Lung (tissue), 11 donors: ENCODE measurements at regions not wholly inside any gene's neighbourhood (a gene's known extent, or its start where the extent isn't known, plus 50 kb on each side); places are given as distances from the start of the nearest gene placed in this dataset.
A peak's percentile ranks its signal among the peaks of the same experiment; 100 is the strongest.

Source experiments
- ATAC-seq: fragments of 200-7000 bp; cut with Tn5 transposase; one replicate; pipeline ENCODE4 v1.9.1; 2020; ENCODE audit warnings: moderate number of reproducible peaks; ENCODE audit not compliant: insufficient read depth, low FRiP score
- DNase-seq, 3 donors: peaks; one replicate each; pipeline ENCODE4 v3.0.0-alpha.2; 2013 to 2017
- H3K27ac ChIP-seq, 2 donors: one replicate each; pipeline ENCODE4 v1.5.1; 2013; ENCODE audit warnings: mild to moderate bottlenecking in 2 of 2, moderate library complexity in 2 of 2, control low read depth in 1 of 2, inconsistent platforms in 1 of 2, low read depth in 1 of 2, low read length in 1 of 2
- H3K27me3 ChIP-seq, 3 donors: one replicate each; pipeline ENCODE4 v1.5.1; 2013; ENCODE audit warnings: low read length in 2 of 3; ENCODE audit not compliant: control insufficient read depth in 3 of 3, insufficient read depth in 3 of 3
- H3K36me3 ChIP-seq, 4 donors: one replicate each; pipeline ENCODE4 v1.5.1; 2013; ENCODE audit warnings: low read length in 4 of 4, mild to moderate bottlenecking in 1 of 4, moderate library complexity in 1 of 4; ENCODE audit not compliant: control insufficient read depth in 4 of 4, insufficient read depth in 4 of 4
- H3K4me1 ChIP-seq, 5 donors: one replicate each; pipeline ENCODE4 v1.5.1; 2013; ENCODE audit warnings: low read length in 5 of 5, mild to moderate bottlenecking in 2 of 5, moderate library complexity in 1 of 5; ENCODE audit not compliant: control insufficient read depth in 5 of 5, insufficient read depth in 5 of 5
- H3K4me3 ChIP-seq: one replicate; pipeline ENCODE4 v1.5.1; 2013; ENCODE audit warnings: mild to moderate bottlenecking, control low read depth, moderate library complexity
- H3K9ac ChIP-seq, 2 donors: one replicate each; pipeline ENCODE4 v1.5.1; 2013; ENCODE audit warnings: low read length in 2 of 2, control low read depth in 1 of 2; ENCODE audit not compliant: insufficient read depth in 1 of 2
- H3K9me3 ChIP-seq, 4 donors: one replicate each; pipeline ENCODE4 v1.5.1; 2013; ENCODE audit warnings: low read length in 3 of 4, mild to moderate bottlenecking in 1 of 4, moderate library complexity in 1 of 4; ENCODE audit not compliant: control insufficient read depth in 4 of 4, insufficient read depth in 3 of 4
- CTCF ChIP-seq: IDR thresholded peaks from 2 replicates; pipeline ENCODE4 v1.5.1; 2012; ENCODE audit warnings: mild to moderate bottlenecking; ENCODE audit errors: control extremely low read depth, extremely low read depth
- WGBS, 2 donors: extraction: QIAGEN DNeasy Blood & Tissue Kit; methylation state at CpG; one replicate each; pipeline ENCODE4 v1.1.7; 2013; 5-methylcytosine and 5-hydroxymethylcytosine counted together
- donor health status: control.
- donor health status: control.
- donor health status: Bipolar disorder and iron deficiency.
- donor health status: healthy.
- donor health status: DM: yes; HTN: yes; CAD: no.

GRCh38 chr2:38507712-38508111 lies 95.0 kb downstream of the HNRNPLL start:
- Histone ChIP-seq H3K4me1 (peaks cover 0 to 13% (median 6%) of the 10 kb centered on the region in 5 donors), H3K27me3 (no peaks in the 10 kb centered on the region), H3K9ac (no peak overlapping the region), H3K27ac (no peak overlapping the region), H3K9me3 (no peaks in the 10 kb centered on the region), H3K36me3 (no peaks in the 10 kb centered on the region), H3K4me3 (no peak overlapping the region)
- DNase-seq (no peak), ATAC-seq (no peak)
- no peak for TF ChIP-seq CTCF
- WGBS, 2 donors, result 94 to 100% methylated on average over 1 of the region's 1 CpG

GRCh38 chr2:38505779-38506178 lies 96.9 kb downstream of the HNRNPLL start:
- Histone ChIP-seq H3K36me3 (no peaks in the 10 kb centered on the region), H3K4me3 (no peak overlapping the region), H3K9ac (no peak overlapping the region), H3K4me1 (peaks cover 0 to 13% (median 6%) of the 10 kb centered on the region in 5 donors), H3K9me3 (peaks cover 0 to 3% (median 0%) of the 10 kb centered on the region in 4 donors), H3K27me3 (no peaks in the 10 kb centered on the region), H3K27ac (no peak overlapping the region)
- DNase-seq, result peak; percentile 88 to 96 (median 89)
- 65 to 81% methylated on average over 3 of the region's 3 CpGs for WGBS, 2 donors
- peak; percentile 43 for ATAC-seq
- no peak for TF ChIP-seq CTCF

- no peak for TF ChIP-seq CTCF
- peaks cover 0 to 13% (median 8%) of the 10 kb centered on the region in 5 donors for H3K4me1 ChIP-seq
- H3K27me3 ChIP-seq, result no peaks in the 10 kb centered on the region
- no peaks in the 10 kb centered on the region for H3K36me3 ChIP-seq
- ATAC-seq (no peak), DNase-seq (no peak)
- H3K27ac ChIP-seq, result no peak overlapping the region
- no peak overlapping the region for H3K4me3 ChIP-seq
- 81 to 92% methylated on average over 3 of the region's 3 CpGs for WGBS, 2 donors
- H3K9me3 ChIP-seq, result peaks cover 0 to 3% (median 0%) of the 10 kb centered on the region in 4 donors
- H3K9ac ChIP-seq, result no peak overlapping the region
Measured at GRCh38 chr2:38504169-38504568, 98.6 kb downstream of the HNRNPLL start.

- no peak overlapping the region for H3K9ac ChIP-seq
- ATAC-seq, result no peak
- peaks cover 0 to 8% (median 3%) of the 10 kb centered on the region in 5 donors for H3K4me1 ChIP-seq
- DNase-seq, result no peak
- no peaks in the 10 kb centered on the region for H3K36me3 ChIP-seq
- TF ChIP-seq CTCF, result no peak
- H3K4me3 ChIP-seq, result no peak overlapping the region
- H3K9me3 ChIP-seq, result peaks cover 0 to 3% (median 0%) of the 10 kb centered on the region in 4 donors
- H3K27ac ChIP-seq, result no peak overlapping the region
- no peaks in the 10 kb centered on the region for H3K27me3 ChIP-seq
- 94 to 96% methylated on average over 1 of the region's 1 CpG for WGBS, 2 donors
Measured at GRCh38 chr2:38502107-38502506, 100.6 kb downstream of the HNRNPLL start.
